ENCODE measurements at regions not wholly inside any gene's neighbourhood (a gene's known extent, or its start where the extent isn't known, plus 50 kb on each side); places are given as distances from the start of the nearest gene placed in this dataset.

DNA sequence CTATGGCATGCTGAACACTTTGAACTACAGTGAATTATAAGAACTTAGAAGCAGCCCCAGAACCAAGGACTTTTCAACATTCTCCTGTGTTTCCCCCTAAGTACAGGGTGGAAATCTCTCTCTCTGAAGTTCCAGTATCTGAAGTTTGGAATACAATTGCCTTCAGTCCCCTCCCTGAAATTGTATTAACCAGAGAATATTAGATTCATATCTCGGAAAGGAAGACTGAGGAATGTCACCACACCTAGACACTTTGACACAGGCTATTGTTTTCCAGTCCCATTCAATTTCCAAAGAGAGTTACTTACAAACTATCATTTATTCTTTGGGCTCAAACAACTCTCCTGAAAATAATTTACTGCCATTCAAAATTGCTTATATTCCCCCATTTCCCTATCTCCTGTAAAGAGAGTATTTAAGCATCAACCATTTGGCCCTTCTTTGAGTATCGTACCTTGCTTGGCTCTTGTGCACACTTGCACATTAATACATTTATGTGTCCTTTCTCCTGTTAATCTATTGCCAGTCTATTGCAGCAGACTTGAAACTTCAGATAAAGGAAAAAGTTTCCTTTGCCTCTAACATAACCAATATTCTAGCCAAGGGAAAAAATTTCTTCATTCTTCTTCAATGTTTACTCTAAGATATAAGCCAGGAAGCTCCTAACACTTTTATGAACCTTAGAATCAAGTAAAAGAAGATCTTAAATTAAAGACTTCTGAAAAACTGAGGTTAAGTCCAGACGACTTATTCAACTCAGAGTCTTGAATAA, 402.4 kb upstream of the DDI1 start:
- TF ChIP-seq, protein P1, sequence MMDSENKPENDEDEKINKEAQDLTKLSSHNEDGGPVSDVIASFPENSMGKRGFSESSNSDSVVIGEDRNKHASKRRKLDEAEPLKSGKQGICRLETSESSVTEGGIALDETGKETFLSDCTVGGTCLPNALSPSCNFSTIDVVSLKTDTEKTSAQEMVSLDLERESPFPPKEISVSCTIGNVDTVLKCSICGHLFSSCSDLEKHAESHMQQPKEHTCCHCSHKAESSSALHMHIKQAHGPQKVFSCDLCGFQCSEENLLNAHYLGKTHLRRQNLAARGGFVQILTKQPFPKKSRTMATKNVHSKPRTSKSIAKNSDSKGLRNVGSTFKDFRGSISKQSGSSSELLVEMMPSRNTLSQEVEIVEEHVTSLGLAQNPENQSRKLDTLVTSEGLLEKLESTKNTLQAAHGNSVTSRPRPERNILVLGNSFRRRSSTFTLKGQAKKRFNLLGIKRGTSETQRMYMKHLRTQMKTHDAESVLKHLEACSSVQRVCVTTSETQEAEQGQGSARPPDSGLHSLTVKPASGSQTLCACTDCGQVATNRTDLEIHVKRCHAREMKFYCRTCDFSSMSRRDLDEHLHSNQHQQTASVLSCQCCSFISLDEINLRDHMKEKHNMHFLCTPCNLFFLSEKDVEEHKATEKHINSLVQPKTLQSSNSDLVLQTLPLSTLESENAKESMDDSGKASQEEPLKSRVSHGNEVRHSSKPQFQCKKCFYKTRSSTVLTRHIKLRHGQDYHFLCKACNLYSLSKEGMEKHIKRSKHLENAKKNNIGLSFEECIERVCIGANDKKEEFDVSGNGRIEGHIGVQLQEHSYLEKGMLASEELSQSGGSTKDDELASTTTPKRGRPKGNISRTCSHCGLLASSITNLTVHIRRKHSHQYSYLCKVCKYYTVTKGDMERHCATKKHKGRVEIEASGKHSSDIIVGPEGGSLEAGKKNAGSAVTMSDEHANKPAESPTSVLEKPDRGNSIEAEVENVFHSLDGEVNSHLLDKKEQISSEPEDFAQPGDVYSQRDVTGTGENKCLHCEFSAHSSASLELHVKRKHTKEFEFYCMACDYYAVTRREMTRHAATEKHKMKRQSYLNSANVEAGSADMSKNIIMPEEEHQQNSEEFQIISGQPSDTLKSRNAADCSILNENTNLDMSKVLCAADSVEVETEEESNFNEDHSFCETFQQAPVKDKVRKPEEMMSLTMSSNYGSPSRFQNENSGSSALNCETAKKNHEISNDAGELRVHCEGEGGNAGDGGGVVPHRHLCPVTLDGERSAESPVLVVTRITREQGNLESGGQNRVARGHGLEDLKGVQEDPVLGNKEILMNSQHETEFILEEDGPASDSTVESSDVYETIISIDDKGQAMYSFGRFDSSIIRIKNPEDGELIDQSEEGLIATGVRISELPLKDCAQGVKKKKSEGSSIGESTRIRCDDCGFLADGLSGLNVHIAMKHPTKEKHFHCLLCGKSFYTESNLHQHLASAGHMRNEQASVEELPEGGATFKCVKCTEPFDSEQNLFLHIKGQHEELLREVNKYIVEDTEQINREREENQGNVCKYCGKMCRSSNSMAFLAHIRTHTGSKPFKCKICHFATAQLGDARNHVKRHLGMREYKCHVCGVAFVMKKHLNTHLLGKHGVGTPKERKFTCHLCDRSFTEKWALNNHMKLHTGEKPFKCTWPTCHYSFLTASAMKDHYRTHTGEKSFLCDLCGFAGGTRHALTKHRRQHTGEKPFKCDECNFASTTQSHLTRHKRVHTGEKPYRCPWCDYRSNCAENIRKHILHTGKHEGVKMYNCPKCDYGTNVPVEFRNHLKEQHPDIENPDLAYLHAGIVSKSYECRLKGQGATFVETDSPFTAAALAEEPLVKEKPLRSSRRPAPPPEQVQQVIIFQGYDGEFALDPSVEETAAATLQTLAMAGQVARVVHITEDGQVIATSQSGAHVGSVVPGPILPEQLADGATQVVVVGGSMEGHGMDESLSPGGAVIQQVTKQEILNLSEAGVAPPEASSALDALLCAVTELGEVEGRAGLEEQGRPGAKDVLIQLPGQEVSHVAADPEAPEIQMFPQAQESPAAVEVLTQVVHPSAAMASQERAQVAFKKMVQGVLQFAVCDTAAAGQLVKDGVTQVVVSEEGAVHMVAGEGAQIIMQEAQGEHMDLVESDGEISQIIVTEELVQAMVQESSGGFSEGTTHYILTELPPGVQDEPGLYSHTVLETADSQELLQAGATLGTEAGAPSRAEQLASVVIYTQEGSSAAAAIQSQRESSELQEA (CRISPR knock-in tag; IDR thresholded peaks at IDR 0.05; ENCODE audit: not compliant biosample characterization): no peak
- TF ChIP-seq SRF (IDR thresholded peaks at IDR 0.05; ENCODE audit: low read depth, low read length) (no peak), RBAK (CRISPR knock-in tag; IDR thresholded peaks at IDR 0.05) (no peak), BCL6 (CRISPR knock-in tag; IDR thresholded peaks at IDR 0.05) (no peak), POLR2A (IDR thresholded peaks at IDR 0.05; ENCODE audit: insufficient read depth in 1 of 2, low read depth in 2 of 2, low read length in 2 of 2) (no peak), MED1 (CRISPR knock-in tag; IDR thresholded peaks at IDR 0.05) (no peak)
- TF ChIP-seq, protein P2, sequence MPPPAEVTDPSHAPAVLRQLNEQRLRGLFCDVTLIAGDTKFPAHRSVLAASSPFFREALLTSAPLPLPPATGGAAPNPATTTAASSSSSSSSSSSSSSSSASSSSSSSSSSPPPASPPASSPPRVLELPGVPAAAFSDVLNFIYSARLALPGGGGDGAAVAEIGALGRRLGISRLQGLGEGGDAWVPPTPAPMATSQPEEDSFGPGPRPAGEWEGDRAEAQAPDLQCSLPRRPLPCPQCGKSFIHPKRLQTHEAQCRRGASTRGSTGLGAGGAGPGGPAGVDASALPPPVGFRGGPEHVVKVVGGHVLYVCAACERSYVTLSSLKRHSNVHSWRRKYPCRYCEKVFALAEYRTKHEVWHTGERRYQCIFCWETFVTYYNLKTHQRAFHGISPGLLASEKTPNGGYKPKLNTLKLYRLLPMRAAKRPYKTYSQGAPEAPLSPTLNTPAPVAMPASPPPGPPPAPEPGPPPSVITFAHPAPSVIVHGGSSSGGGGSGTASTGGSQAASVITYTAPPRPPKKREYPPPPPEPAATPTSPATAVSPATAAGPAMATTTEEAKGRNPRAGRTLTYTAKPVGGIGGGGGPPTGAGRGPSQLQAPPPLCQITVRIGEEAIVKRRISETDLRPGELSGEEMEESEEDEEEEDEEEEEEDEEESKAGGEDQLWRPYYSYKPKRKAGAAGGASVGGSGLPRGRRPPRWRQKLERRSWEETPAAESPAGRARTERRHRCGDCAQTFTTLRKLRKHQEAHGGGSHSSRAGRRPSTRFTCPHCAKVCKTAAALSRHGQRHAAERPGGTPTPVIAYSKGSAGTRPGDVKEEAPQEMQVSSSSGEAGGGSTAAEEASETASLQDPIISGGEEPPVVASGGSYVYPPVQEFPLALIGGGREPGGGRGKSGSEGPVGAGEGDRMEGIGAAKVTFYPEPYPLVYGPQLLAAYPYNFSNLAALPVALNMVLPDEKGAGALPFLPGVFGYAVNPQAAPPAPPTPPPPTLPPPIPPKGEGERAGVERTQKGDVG (CRISPR knock-in tag; IDR thresholded peaks at IDR 0.05; ENCODE audit: borderline replicate concordance): no peak
- TF ChIP-seq, protein P3, sequence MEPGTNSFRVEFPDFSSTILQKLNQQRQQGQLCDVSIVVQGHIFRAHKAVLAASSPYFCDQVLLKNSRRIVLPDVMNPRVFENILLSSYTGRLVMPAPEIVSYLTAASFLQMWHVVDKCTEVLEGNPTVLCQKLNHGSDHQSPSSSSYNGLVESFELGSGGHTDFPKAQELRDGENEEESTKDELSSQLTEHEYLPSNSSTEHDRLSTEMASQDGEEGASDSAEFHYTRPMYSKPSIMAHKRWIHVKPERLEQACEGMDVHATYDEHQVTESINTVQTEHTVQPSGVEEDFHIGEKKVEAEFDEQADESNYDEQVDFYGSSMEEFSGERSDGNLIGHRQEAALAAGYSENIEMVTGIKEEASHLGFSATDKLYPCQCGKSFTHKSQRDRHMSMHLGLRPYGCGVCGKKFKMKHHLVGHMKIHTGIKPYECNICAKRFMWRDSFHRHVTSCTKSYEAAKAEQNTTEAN (CRISPR knock-in tag; conservative IDR thresholded peaks at IDR 0.05): no peak
- TF ChIP-seq, protein P4, sequence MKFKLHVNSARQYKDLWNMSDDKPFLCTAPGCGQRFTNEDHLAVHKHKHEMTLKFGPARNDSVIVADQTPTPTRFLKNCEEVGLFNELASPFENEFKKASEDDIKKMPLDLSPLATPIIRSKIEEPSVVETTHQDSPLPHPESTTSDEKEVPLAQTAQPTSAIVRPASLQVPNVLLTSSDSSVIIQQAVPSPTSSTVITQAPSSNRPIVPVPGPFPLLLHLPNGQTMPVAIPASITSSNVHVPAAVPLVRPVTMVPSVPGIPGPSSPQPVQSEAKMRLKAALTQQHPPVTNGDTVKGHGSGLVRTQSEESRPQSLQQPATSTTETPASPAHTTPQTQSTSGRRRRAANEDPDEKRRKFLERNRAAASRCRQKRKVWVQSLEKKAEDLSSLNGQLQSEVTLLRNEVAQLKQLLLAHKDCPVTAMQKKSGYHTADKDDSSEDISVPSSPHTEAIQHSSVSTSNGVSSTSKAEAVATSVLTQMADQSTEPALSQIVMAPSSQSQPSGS (CRISPR knock-in tag; IDR thresholded peaks at IDR 0.05): no peak
- TF ChIP-seq, protein P5, sequence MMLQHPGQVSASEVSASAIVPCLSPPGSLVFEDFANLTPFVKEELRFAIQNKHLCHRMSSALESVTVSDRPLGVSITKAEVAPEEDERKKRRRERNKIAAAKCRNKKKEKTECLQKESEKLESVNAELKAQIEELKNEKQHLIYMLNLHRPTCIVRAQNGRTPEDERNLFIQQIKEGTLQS (CRISPR knock-in tag; IDR thresholded peaks at IDR 0.05): no peak
- TF ChIP-seq, protein P6, sequence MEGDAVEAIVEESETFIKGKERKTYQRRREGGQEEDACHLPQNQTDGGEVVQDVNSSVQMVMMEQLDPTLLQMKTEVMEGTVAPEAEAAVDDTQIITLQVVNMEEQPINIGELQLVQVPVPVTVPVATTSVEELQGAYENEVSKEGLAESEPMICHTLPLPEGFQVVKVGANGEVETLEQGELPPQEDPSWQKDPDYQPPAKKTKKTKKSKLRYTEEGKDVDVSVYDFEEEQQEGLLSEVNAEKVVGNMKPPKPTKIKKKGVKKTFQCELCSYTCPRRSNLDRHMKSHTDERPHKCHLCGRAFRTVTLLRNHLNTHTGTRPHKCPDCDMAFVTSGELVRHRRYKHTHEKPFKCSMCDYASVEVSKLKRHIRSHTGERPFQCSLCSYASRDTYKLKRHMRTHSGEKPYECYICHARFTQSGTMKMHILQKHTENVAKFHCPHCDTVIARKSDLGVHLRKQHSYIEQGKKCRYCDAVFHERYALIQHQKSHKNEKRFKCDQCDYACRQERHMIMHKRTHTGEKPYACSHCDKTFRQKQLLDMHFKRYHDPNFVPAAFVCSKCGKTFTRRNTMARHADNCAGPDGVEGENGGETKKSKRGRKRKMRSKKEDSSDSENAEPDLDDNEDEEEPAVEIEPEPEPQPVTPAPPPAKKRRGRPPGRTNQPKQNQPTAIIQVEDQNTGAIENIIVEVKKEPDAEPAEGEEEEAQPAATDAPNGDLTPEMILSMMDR (CRISPR knock-in tag; IDR thresholded peaks at IDR 0.05): no peak
- TF ChIP-seq, protein P7, sequence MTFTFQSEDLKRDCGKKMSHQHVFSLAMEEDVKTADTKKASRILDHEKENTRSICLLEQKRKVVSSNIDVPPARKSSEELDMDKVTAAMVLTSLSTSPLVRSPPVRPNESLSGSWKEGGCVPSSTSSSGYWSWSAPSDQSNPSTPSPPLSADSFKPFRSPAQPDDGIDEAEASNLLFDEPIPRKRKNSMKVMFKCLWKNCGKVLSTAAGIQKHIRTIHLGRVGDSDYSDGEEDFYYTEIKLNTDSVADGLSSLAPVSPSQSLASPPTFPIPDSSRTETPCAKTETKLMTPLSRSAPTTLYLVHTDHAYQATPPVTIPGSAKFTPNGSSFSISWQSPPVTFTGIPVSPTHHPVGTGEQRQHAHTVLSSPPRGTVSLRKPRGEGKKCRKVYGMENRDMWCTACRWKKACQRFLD (CRISPR knock-in tag; IDR thresholded peaks at IDR 0.05; ENCODE audit: borderline replicate concordance): no peak

Data from HepG2 (cell line).